Adrenal gland (tissue), 9 donors: ENCODE measurements at regions not wholly inside any gene's neighbourhood (a gene's known extent, or its start where the extent isn't known, plus 50 kb on each side); places are given as distances from the start of the nearest gene placed in this dataset.

ENCODE experiments used
- DNase-seq, 7 donors: peaks; one replicate each; pipeline ENCODE4 v3.0.0-alpha.2; 2019 to 2020
- H3K27ac ChIP-seq, 5 donors: fragments of 200-600 bp; sonication (generic) in 4 of 5; 1 replicate in 3 of 5; 2 replicates in 2 of 5; pipeline versions ENCODE4 v1.5.1 to v1.8.0; 2016 to 2020; ENCODE audit warnings: mild to moderate bottlenecking in 1 of 5
- H3K27me3 ChIP-seq: fragments of 200-600 bp; 2 replicates; pipeline ENCODE4 v1.8.0; 2021
- H3K36me3 ChIP-seq, 2 donors: fragments of 200-600 bp; replicated peaks in 1 of 2; 1 replicate in 1 of 2; 2 replicates in 1 of 2; pipeline versions ENCODE4 v1.5.1 to v1.8.0; 2018 to 2022
- H3K4me1 ChIP-seq, 2 donors: fragments of 200-600 bp; replicated peaks in 1 of 2; 1 replicate in 1 of 2; 2 replicates in 1 of 2; pipeline versions ENCODE4 v1.5.1 to v1.8.0; 2018 to 2021
- H3K4me3 ChIP-seq, 4 donors: fragments of 200-600 bp; sonication (generic) in 3 of 4; one replicate each; pipeline ENCODE4 v1.5.1; 2016 to 2018
- H3K9me3 ChIP-seq, 3 donors: fragments of 200-600 bp; sonication (generic) in 1 of 3; replicated peaks in 1 of 3; 1 replicate in 2 of 3; 2 replicates in 1 of 3; pipeline versions ENCODE4 v1.5.1 to v1.8.0; 2016 to 2021
- CTCF ChIP-seq, 6 experiments: fragments of 450-650 bp in 4 of 6; fragments of 200-600 bp in 2 of 6; sonication (generic) in 1 of 6; IDR thresholded peaks; 1 replicate in 5 of 6; 2 replicates in 1 of 6; pipeline versions ENCODE4 v1.5.1 to v1.8.0; 2016 to 2021; ENCODE audit warnings: antibody characterized with exemption in 6 of 6, mild to moderate bottlenecking in 2 of 6, moderate library complexity in 1 of 6
- POLR2A ChIP-seq, 2 donors: fragments of 450-650 bp; IDR thresholded peaks; one replicate each; pipeline ENCODE4 v1.6.1; 2017; ENCODE audit warnings: antibody characterized with exemption in 2 of 2, mild to moderate bottlenecking in 2 of 2, moderate library complexity in 1 of 2
- WGBS, 4 donors: extraction: QIAGEN DNeasy Blood & Tissue Kit in 2 of 4; methylation state at CpG; one replicate each; pipeline versions ENCODE4 v1.1.5 to v1.1.7; 2013 to 2017; 5-methylcytosine and 5-hydroxymethylcytosine counted together
- intact Hi-C, 2 donors: fragments of 100-400 bp; cut with DNase I; formaldehyde crosslinking; loops; one replicate each; pipeline versions ENCODE4 v1.14.1 to v1.15.0; 2022 to 2023
- donor health status: healthy with polysubstance abuse.
- donor health status: Bipolar disorder and iron deficiency.
- donor health status: DM: yes; HTN: yes; CAD: no.
- donor health status: DM: no; HTN: no; CAD: no.
- donor health status: DM: no; HTN: no; CAD: no.

GRCh38 chr7:49432254-49432653 is 341.2 kb upstream of the VWC2 start:
- Histone ChIP-seq H3K4me3 (no peak overlapping the region), H3K4me1 (no peaks in the 10 kb centered on the region), H3K27ac (no peak overlapping the region), H3K27me3 (no peaks in the 10 kb centered on the region), H3K9me3 (no peaks in the 10 kb centered on the region), H3K36me3 (no peaks in the 10 kb centered on the region)
- DNase-seq, result no peak
- TF ChIP-seq POLR2A (IDR thresholded peaks at IDR 0.05), result no peak
- TF ChIP-seq CTCF (IDR thresholded peaks at IDR 0.05), result no peak
- intact Hi-C loops, result no loop called here
- WGBS, 4 donors, result 84 to 87% (median 86%) methylated on average over 4 of the region's 4 CpGs

- intact Hi-C loops, result no loop called here
- no peak overlapping the region for H3K27ac ChIP-seq
- DNase-seq, result no peak
- no peak for TF ChIP-seq CTCF (IDR thresholded peaks at IDR 0.05)
- TF ChIP-seq POLR2A (IDR thresholded peaks at IDR 0.05), result no peak
- no peaks in the 10 kb centered on the region for H3K27me3 ChIP-seq
- H3K4me3 ChIP-seq, result no peak overlapping the region
- no peaks in the 10 kb centered on the region for H3K4me1 ChIP-seq
- H3K36me3 ChIP-seq, result no peaks in the 10 kb centered on the region
- no peaks in the 10 kb centered on the region for H3K9me3 ChIP-seq
Measured at GRCh38 chr7:49433794-49434193, 339.6 kb upstream of the VWC2 start.

- no peak for TF ChIP-seq CTCF (IDR thresholded peaks at IDR 0.05)
- TF ChIP-seq POLR2A (IDR thresholded peaks at IDR 0.05), result no peak
- H3K27me3 ChIP-seq, result no peaks in the 10 kb centered on the region
- no peaks in the 10 kb centered on the region for H3K36me3 ChIP-seq
- H3K27ac ChIP-seq, result no peak overlapping the region
- no peak for DNase-seq
- 38 to 43% (median 41%) methylated on average over 1 of the region's 1 CpG for WGBS, 4 donors
- intact Hi-C loops, result no loop called here
- H3K9me3 ChIP-seq, result no peaks in the 10 kb centered on the region
- no peaks in the 10 kb centered on the region for H3K4me1 ChIP-seq
- no peak overlapping the region for H3K4me3 ChIP-seq
Measured at GRCh38 chr7:49434846-49435245, 338.6 kb upstream of the VWC2 start.

- 85 to 92% (median 88%) methylated on average over 4 of the region's 4 CpGs for WGBS, 4 donors
- H3K36me3 ChIP-seq, result no peaks in the 10 kb centered on the region
- no peak overlapping the region for H3K27ac ChIP-seq
- no peaks in the 10 kb centered on the region for H3K4me1 ChIP-seq
- no peaks in the 10 kb centered on the region for H3K9me3 ChIP-seq
- DNase-seq, result no peak
- H3K4me3 ChIP-seq, result no peak overlapping the region
- TF ChIP-seq POLR2A (IDR thresholded peaks at IDR 0.05), result no peak
- H3K27me3 ChIP-seq, result no peaks in the 10 kb centered on the region
- intact Hi-C loops, result no loop called here
Measured at GRCh38 chr7:49438281-49438680, 335.2 kb upstream of the VWC2 start.

GRCh38 chr7:49443515-49443914 is 329.9 kb upstream of the VWC2 start:
- no peak for TF ChIP-seq POLR2A (IDR thresholded peaks at IDR 0.05)
- no peak for TF ChIP-seq CTCF (IDR thresholded peaks at IDR 0.05)
- Histone ChIP-seq H3K36me3 (no peaks in the 10 kb centered on the region), H3K9me3 (no peaks in the 10 kb centered on the region), H3K4me3 (no peak overlapping the region), H3K4me1 (no peaks in the 10 kb centered on the region), H3K27me3 (no peaks in the 10 kb centered on the region), H3K27ac (no peak overlapping the region)
- 45 to 79% (median 66%) methylated on average over 2 of the region's 2 CpGs for WGBS, 4 donors
- intact Hi-C loops, result no loop called here
- no peak for DNase-seq
